Smooth muscle cell (in vitro differentiated cells): ENCODE measurements at regions not wholly inside any gene's neighbourhood (a gene's known extent, or its start where the extent isn't known, plus 50 kb on each side); places are given as distances from the start of the nearest gene placed in this dataset.

Experiments used
- DNase-seq: peaks from one replicate; lab custom pipeline; 2025; ENCODE audit not compliant: unreplicated experiment; lab: John Stamatoyannopoulos, UW
- H2AFZ ChIP-seq: fragments of 200-600 bp; sonication (generic); 2 replicates; pipeline ENCODE4 v1.6.0; 2016; ENCODE audit warnings: antibody characterized with exemption, low read depth, mild to moderate bottlenecking
- H3F3A ChIP-seq: fragments of 200-600 bp; sonication (generic); 2 replicates; pipeline ENCODE4 v1.6.0; 2017; ENCODE audit warnings: antibody characterized with exemption, low read depth
- H3K27ac ChIP-seq: fragments of 200-600 bp; sonication (generic); 2 replicates; pipeline ENCODE4 v1.5.1; 2016; ENCODE audit warnings: low read depth, mild to moderate bottlenecking
- H3K27me3 ChIP-seq: fragments of 200-600 bp; sonication (generic); 2 replicates; pipeline ENCODE4 v1.6.1; 2016; ENCODE audit warnings: low read depth, mild to moderate bottlenecking
- H3K36me3 ChIP-seq: fragments of 200-600 bp; sonication (generic); 2 replicates; pipeline ENCODE4 v1.5.1; 2016; ENCODE audit warnings: low read depth
- H3K4me1 ChIP-seq: fragments of 200-600 bp; sonication (generic); 2 replicates; pipeline ENCODE4 v1.5.1; 2016; ENCODE audit warnings: low read depth
- H3K4me2 ChIP-seq: fragments of 200-600 bp; sonication (generic); 2 replicates; pipeline ENCODE4 v1.6.0; 2016; ENCODE audit warnings: mild to moderate bottlenecking
- H3K4me3 ChIP-seq: fragments of 200-600 bp; sonication (generic); 2 replicates; pipeline ENCODE4 v1.5.1; 2016; ENCODE audit warnings: mild to moderate bottlenecking
- H3K79me2 ChIP-seq: fragments of 200-600 bp; sonication (generic); 2 replicates; pipeline ENCODE4 v1.6.0; 2016; ENCODE audit warnings: low read depth, mild to moderate bottlenecking
- H3K9ac ChIP-seq: fragments of 200-600 bp; sonication (generic); 2 replicates; pipeline ENCODE4 v1.6.0; 2016; ENCODE audit warnings: low read depth
- H3K9me3 ChIP-seq: fragments of 200-600 bp; sonication (generic); replicated peaks from 2 replicates; pipeline ENCODE4 v1.5.1; 2016; ENCODE audit warnings: low read depth
- H4K20me1 ChIP-seq: fragments of 200-600 bp; sonication (generic); 2 replicates; pipeline ENCODE4 v1.6.0; 2016; ENCODE audit warnings: low read depth
- CTCF ChIP-seq: fragments of 200-600 bp; sonication (generic); IDR thresholded peaks from 2 replicates; pipeline ENCODE4 v1.5.1; 2017; ENCODE audit warnings: borderline replicate concordance, mild to moderate bottlenecking, antibody characterized with exemption; ENCODE audit not compliant: insufficient read depth, poor library complexity, severe bottlenecking
- WGBS: methylation state at CpG from one replicate; pipeline ENCODE4 v1.1.7; 2016; ENCODE audit warnings: low lambda C conversion rate; 5-methylcytosine and 5-hydroxymethylcytosine counted together

- no peak for TF ChIP-seq CTCF
These were observed 170.6 kb downstream of the ZC4H2 start for GRCh38 chrX:64805683-64806082.

GRCh38 chrX:64792598-64793337, 183.5 kb downstream of the ZC4H2 start:
- H2AFZ ChIP-seq = no peak overlapping the region
- no peak for TF ChIP-seq CTCF
- no peaks in the 10 kb centered on the region for H3K4me1 ChIP-seq

More at GRCh38 chrX:64805683-64806082, 170.6 kb downstream of the ZC4H2 start:
- no peak overlapping the region for H3K27ac ChIP-seq
- H4K20me1 ChIP-seq = no peaks in the 10 kb centered on the region
- no peaks in the 10 kb centered on the region for H3K27me3 ChIP-seq
- H3K4me2 ChIP-seq = no peak overlapping the region
- no peak for DNase-seq
- no peak overlapping the region for H3K4me3 ChIP-seq
- H3K36me3 ChIP-seq = no peaks in the 10 kb centered on the region
- 84% methylated on average over 1 of the region's 1 CpG for WGBS
- no peaks in the 10 kb centered on the region for H3F3A ChIP-seq
- H2AFZ ChIP-seq = no peak overlapping the region
- no peaks in the 10 kb centered on the region for H3K9me3 ChIP-seq
- no peak overlapping the region for H3K9ac ChIP-seq
- H3K79me2 ChIP-seq = no peaks in the 10 kb centered on the region
- no peaks in the 10 kb centered on the region for H3K4me1 ChIP-seq

GRCh38 chrX:64782923-64783322, 193.3 kb downstream of the ZC4H2 start:
- TF ChIP-seq CTCF = no peak
- Histone ChIP-seq H3F3A (no peaks in the 10 kb centered on the region), H3K4me2 (no peak overlapping the region), H3K9me3 (peaks cover 3% of the 10 kb centered on the region), H3K27me3 (no peaks in the 10 kb centered on the region), H3K4me3 (no peak overlapping the region), H3K36me3 (no peaks in the 10 kb centered on the region), H2AFZ (no peak overlapping the region), H3K79me2 (no peaks in the 10 kb centered on the region), H3K9ac (no peak overlapping the region), H4K20me1 (no peaks in the 10 kb centered on the region), H3K4me1 (no peaks in the 10 kb centered on the region), H3K27ac (no peak overlapping the region)
- WGBS = 78% methylated on average over 5 of the region's 5 CpGs
- DNase-seq = no peak

More at GRCh38 chrX:64792598-64793337, 183.5 kb downstream of the ZC4H2 start:
- Histone ChIP-seq H3K4me2 (no peak overlapping the region), H3K4me3 (no peak overlapping the region), H3K9ac (no peak overlapping the region), H3K27me3 (no peaks in the 10 kb centered on the region), H3K9me3 (peaks cover 10% of the 10 kb centered on the region), H3F3A (no peaks in the 10 kb centered on the region), H3K36me3 (no peaks in the 10 kb centered on the region), H3K79me2 (no peaks in the 10 kb centered on the region), H3K27ac (no peak overlapping the region), H4K20me1 (no peaks in the 10 kb centered on the region)
- no peak for DNase-seq

- Histone ChIP-seq H3K4me1 (no peaks in the 10 kb centered on the region), H3K9ac (no peak overlapping the region), H3K4me3 (no peak overlapping the region), H2AFZ (no peak overlapping the region), H3K4me2 (no peak overlapping the region), H4K20me1 (no peaks in the 10 kb centered on the region), H3K9me3 (peaks cover 5% of the 10 kb centered on the region), H3K27ac (no peak overlapping the region), H3K36me3 (no peaks in the 10 kb centered on the region), H3F3A (no peaks in the 10 kb centered on the region), H3K79me2 (no peaks in the 10 kb centered on the region), H3K27me3 (no peaks in the 10 kb centered on the region)
- TF ChIP-seq CTCF = no peak
- WGBS = 77% methylated on average over 4 of the region's 4 CpGs
- no peak for DNase-seq
These were observed 218.2 kb downstream of the ZC4H2 start for GRCh38 chrX:64758047-64758446.
